ENCODE measurements at regions not wholly inside any gene's neighbourhood (a gene's known extent, or its start where the extent isn't known, plus 50 kb on each side); places are given as distances from the start of the nearest gene placed in this dataset.

- Histone ChIP-seq H3K4me1 (peaks cover 0 to 6% of the 10 kb centered on the region in 2 donors), H3K27me3 (no peaks in the 10 kb centered on the region), H3K4me3 (no peak overlapping the region), H3K9me3 (no peaks in the 10 kb centered on the region), H3K36me3 (no peaks in the 10 kb centered on the region), H3K27ac (no peak overlapping the region)
- intact Hi-C loops (cut with DNase I) = no loop called here
- TF ChIP-seq CTCF (IDR thresholded peaks at IDR 0.05) = no peak
- no peak for ATAC-seq
- no peak for DNase-seq
Observed at GRCh38 chr12:31865023-31865422, 94.2 kb upstream of the RESF1 start.

DNA sequence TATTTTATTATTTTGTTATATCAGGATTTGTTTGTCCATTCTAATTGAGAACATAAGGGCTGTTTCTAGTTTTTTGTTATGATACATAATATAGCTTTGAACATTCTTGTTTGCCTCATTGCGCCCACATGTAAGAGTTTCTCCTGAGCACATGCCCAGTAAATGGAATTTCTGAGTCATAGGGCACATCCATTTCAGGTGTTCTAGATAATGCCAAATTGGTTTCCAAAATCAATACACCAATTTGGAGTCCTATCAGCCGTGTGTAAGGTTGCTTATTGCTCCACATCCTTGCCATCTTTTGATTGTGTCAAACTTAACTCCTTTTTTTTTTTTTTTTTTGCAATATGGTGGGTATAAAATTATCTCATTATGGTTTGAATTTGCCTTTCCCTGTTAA is 97.9 kb upstream of the RESF1 start:
- no peak for TF ChIP-seq CTCF (IDR thresholded peaks at IDR 0.05)
- Histone ChIP-seq H3K27me3 (no peaks in the 10 kb centered on the region), H3K4me3 (no peak overlapping the region), H3K36me3 (no peaks in the 10 kb centered on the region), H3K9me3 (no peaks in the 10 kb centered on the region), H3K4me1 (peaks cover 0 to 8% of the 10 kb centered on the region in 2 donors), H3K27ac (no peak overlapping the region)
- ATAC-seq = no peak
- DNase-seq = no peak
- intact Hi-C loops (cut with DNase I) = no loop called here

GRCh38 chr12:31860401-31860800 is 98.8 kb upstream of the RESF1 start:
- Histone ChIP-seq H3K4me1 (peaks cover 0 to 8% of the 10 kb centered on the region in 2 donors), H3K27me3 (no peaks in the 10 kb centered on the region), H3K9me3 (peaks cover 0 to 2% of the 10 kb centered on the region in 2 donors), H3K27ac (peak overlapping the region in 1 of 2 donors; percentile 80), H3K36me3 (no peaks in the 10 kb centered on the region), H3K4me3 (no peak overlapping the region)
- intact Hi-C loops (cut with DNase I) = no loop called here
- DNase-seq = no peak
- no peak for TF ChIP-seq CTCF (IDR thresholded peaks at IDR 0.05)
- ATAC-seq = no peak

- H3K4me3 ChIP-seq = no peak overlapping the region
- TF ChIP-seq CTCF (IDR thresholded peaks at IDR 0.05) = no peak
- no peaks in the 10 kb centered on the region for H3K36me3 ChIP-seq
- H3K27me3 ChIP-seq = no peaks in the 10 kb centered on the region
- intact Hi-C loops (cut with DNase I) = no loop called here
- H3K4me1 ChIP-seq = peaks cover 0 to 11% of the 10 kb centered on the region in 2 donors
- peak overlapping the region in 1 of 2 donors; percentile 80 for H3K27ac ChIP-seq
- H3K9me3 ChIP-seq = peaks cover 0 to 2% of the 10 kb centered on the region in 2 donors
- peak in 1 of 4 donors; percentile 36 for DNase-seq
- ATAC-seq = peak; percentile 40
Observed at GRCh38 chr12:31859232-31859977, 99.8 kb upstream of the RESF1 start.

- Histone ChIP-seq H3K9me3 (peaks cover 0 to 17% of the 10 kb centered on the region in 2 donors), H3K36me3 (no peaks in the 10 kb centered on the region), H3K27ac (no peak overlapping the region), H3K4me3 (no peak overlapping the region), H3K27me3 (no peaks in the 10 kb centered on the region), H3K4me1 (peaks cover 0 to 19% of the 10 kb centered on the region in 2 donors)
- intact Hi-C loops (cut with DNase I) = no loop called here
- DNase-seq = no peak
- ATAC-seq = no peak
- TF ChIP-seq CTCF (IDR thresholded peaks at IDR 0.05) = no peak
Observed at GRCh38 chr12:31855427-31855826, 103.8 kb upstream of the RESF1 start.
